ENCODE measurements at regions not wholly inside any gene's neighbourhood (a gene's known extent, or its start where the extent isn't known, plus 50 kb on each side); places are given as distances from the start of the nearest gene placed in this dataset.

DNA sequence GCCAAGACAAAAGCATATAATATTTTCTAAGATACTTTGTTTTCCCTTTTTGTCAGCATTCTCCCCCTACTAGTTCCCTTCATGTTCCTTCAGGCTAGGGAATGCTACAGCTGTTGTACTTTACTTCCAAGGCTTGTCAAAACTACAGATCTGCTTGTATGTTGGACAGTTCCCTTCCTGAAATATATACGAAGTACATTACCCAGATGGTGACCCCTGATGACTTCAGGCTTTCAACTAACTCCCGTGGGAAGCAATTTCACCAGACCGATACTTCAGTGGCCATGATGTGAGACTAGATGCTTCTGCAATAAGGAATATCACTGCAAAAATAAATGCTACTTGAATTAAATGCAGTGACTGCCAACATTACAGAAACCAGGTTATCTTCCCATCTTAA is 332.8 kb downstream of the SH2D1A start:
- no peak overlapping the region for H3K9ac ChIP-seq (ENCODE audit: extremely low read depth, insufficient read length, low read length)
- no peak overlapping the region for H3K4me2 ChIP-seq (ENCODE audit: insufficient read depth, insufficient read length, low read length)
- H2AFZ ChIP-seq (ENCODE audit: low read length) = no peak overlapping the region
- no peak overlapping the region for H2BK20ac ChIP-seq (ENCODE audit: low read depth, low read length, poor library complexity, severe bottlenecking)
- H4K8ac ChIP-seq (replicated peaks; ENCODE audit: insufficient read length, low read depth, low read length) = no peak overlapping the region
- no peak for DNase-seq
- H4K20me1 ChIP-seq (ENCODE audit: control insufficient read depth, insufficient read depth, insufficient read length) = no peaks in the 10 kb centered on the region
- H3K9me3 Mint-ChIP-seq = peaks cover 0 to 4% of the 10 kb centered on the region in 2 experiments; a peak in 4 of 5 replicates
- H2AK5ac ChIP-seq (ENCODE audit: insufficient read length, low read length) = no peak overlapping the region
- H3K23ac ChIP-seq (ENCODE audit: insufficient read length, low read depth, low read length) = no peak overlapping the region
- H3K4me3 Mint-ChIP-seq = no peak overlapping the region
- TF ChIP-seq, protein P1, sequence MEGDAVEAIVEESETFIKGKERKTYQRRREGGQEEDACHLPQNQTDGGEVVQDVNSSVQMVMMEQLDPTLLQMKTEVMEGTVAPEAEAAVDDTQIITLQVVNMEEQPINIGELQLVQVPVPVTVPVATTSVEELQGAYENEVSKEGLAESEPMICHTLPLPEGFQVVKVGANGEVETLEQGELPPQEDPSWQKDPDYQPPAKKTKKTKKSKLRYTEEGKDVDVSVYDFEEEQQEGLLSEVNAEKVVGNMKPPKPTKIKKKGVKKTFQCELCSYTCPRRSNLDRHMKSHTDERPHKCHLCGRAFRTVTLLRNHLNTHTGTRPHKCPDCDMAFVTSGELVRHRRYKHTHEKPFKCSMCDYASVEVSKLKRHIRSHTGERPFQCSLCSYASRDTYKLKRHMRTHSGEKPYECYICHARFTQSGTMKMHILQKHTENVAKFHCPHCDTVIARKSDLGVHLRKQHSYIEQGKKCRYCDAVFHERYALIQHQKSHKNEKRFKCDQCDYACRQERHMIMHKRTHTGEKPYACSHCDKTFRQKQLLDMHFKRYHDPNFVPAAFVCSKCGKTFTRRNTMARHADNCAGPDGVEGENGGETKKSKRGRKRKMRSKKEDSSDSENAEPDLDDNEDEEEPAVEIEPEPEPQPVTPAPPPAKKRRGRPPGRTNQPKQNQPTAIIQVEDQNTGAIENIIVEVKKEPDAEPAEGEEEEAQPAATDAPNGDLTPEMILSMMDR (conservative IDR thresholded peaks at IDR 0.05) = no peak
- no peak overlapping the region for H2BK15ac ChIP-seq (ENCODE audit: low read depth, low read length)
- H3K9me3 ChIP-seq (ENCODE audit: control insufficient read depth, low read depth, low read length) = no peaks in the 10 kb centered on the region
- no peak overlapping the region for H4K5ac ChIP-seq (ENCODE audit: insufficient read length, low read depth, low read length)
- no peaks in the 10 kb centered on the region for H3K79me1 ChIP-seq (ENCODE audit: insufficient read depth, low read depth, low read length, poor library complexity, severe bottlenecking)
- no peak overlapping the region for H2BK5ac ChIP-seq (ENCODE audit: insufficient read length, low read length)
- H3K27ac Mint-ChIP-seq = no peak overlapping the region
- H3K4me1 Mint-ChIP-seq = no peaks in the 10 kb centered on the region
- no peaks in the 10 kb centered on the region for H3K4me1 ChIP-seq (ENCODE audit: insufficient read depth, low read length)
- no CpG with 5 or more reads among the region's 3 CpGs for WGBS (ENCODE audit: extremely low coverage, insufficient read length, low lambda C conversion rate)
- H3K27me3 Mint-ChIP-seq (ENCODE audit: low read depth) = no peaks in the 10 kb centered on the region
- H3K36me3 Mint-ChIP-seq (ENCODE audit: insufficient read depth in 1 of 3, low read depth in 3 of 3) = no peaks in the 10 kb centered on the region; a peak in 1 of 7 replicates
- H2BK12ac ChIP-seq (ENCODE audit: insufficient read length, low read depth, low read length) = no peak overlapping the region
- no peak overlapping the region for H2BK120ac ChIP-seq (ENCODE audit: low read depth, low read length, poor library complexity, severe bottlenecking)
- no peaks in the 10 kb centered on the region for H3K23me2 ChIP-seq (ENCODE audit: insufficient read length, low read depth, low read length, poor library complexity, severe bottlenecking)
- H4K91ac ChIP-seq (ENCODE audit: insufficient read length, low read depth, low read length) = no peak overlapping the region
- H3K79me2 ChIP-seq (ENCODE audit: insufficient read depth, low read length) = no peaks in the 10 kb centered on the region
- no peak overlapping the region for H3K18ac ChIP-seq (ENCODE audit: insufficient read length, low read depth, low read length)
- H3T11ph ChIP-seq (ENCODE audit: low read length) = no peak overlapping the region
- H3K14ac ChIP-seq (ENCODE audit: insufficient read depth, low read length) = no peak overlapping the region
- no peak overlapping the region for H3K4ac ChIP-seq (ENCODE audit: low read depth, low read length)
- H3K27ac ChIP-seq (ENCODE audit: insufficient read length, low read depth, low read length) = no peak overlapping the region
- no peak overlapping the region for H3K56ac ChIP-seq (ENCODE audit: insufficient read length, low read depth, low read length)
- H3K27me3 ChIP-seq (ENCODE audit: insufficient read depth, low read length) = no peaks in the 10 kb centered on the region
